ENCODE measurements at regions not wholly inside any gene's neighbourhood (a gene's known extent, or its start where the extent isn't known, plus 50 kb on each side); places are given as distances from the start of the nearest gene placed in this dataset.

GRCh38 chr4:153988492-153989363, 199.8 kb upstream of the SFRP2 start:
- DNase-seq (ENCODE audit: low read depth in 2 of 2), result no peak

- DNase-seq (ENCODE audit: low read depth in 2 of 2), result no peak
These were observed 198.4 kb upstream of the SFRP2 start for GRCh38 chr4:153987291-153987690.

- DNase-seq (ENCODE audit: low read depth in 2 of 2), result no peak
These were observed 188.1 kb upstream of the SFRP2 start for GRCh38 chr4:153976954-153977353.

GRCh38 chr4:153974452-153974851, 185.6 kb upstream of the SFRP2 start:
- no peak for DNase-seq (ENCODE audit: low read depth in 2 of 2)

GRCh38 chr4:153973942-153974341, 185.1 kb upstream of the SFRP2 start:
- no peak for DNase-seq (ENCODE audit: low read depth in 2 of 2)

- no peak for DNase-seq (ENCODE audit: low read depth in 2 of 2)
These were observed 183.0 kb upstream of the SFRP2 start for GRCh38 chr4:153971899-153972298.

- DNase-seq (ENCODE audit: low read depth in 2 of 2), result no peak
These were observed 181.3 kb upstream of the SFRP2 start for GRCh38 chr4:153970169-153970568.

GRCh38 chr4:153969542-153969941, 180.7 kb upstream of the SFRP2 start:
- DNase-seq (ENCODE audit: low read depth in 2 of 2), result no peak

GRCh38 chr4:153966641-153967040, 177.8 kb upstream of the SFRP2 start:
- no peak for DNase-seq (ENCODE audit: low read depth in 2 of 2)

- DNase-seq (ENCODE audit: low read depth in 2 of 2), result no peak
These were observed 174.3 kb upstream of the SFRP2 start for GRCh38 chr4:153963216-153963615.

GRCh38 chr4:153962311-153963039, 173.6 kb upstream of the SFRP2 start:
- no peak for DNase-seq (ENCODE audit: low read depth in 2 of 2)

- no peak for DNase-seq (ENCODE audit: low read depth in 2 of 2)
These were observed 166.4 kb upstream of the SFRP2 start for GRCh38 chr4:153955327-153955726.

- no peak for DNase-seq (ENCODE audit: low read depth in 2 of 2)
These were observed 165.8 kb upstream of the SFRP2 start for GRCh38 chr4:153954654-153955053.

- no peak for DNase-seq (ENCODE audit: low read depth in 2 of 2)
These were observed 161.5 kb upstream of the SFRP2 start for GRCh38 chr4:153950100-153950979.

GRCh38 chr4:153948041-153948440, 159.2 kb upstream of the SFRP2 start:
- DNase-seq (ENCODE audit: low read depth in 2 of 2), result no peak

GRCh38 chr4:153947124-153947523, 158.2 kb upstream of the SFRP2 start:
- no peak for DNase-seq (ENCODE audit: low read depth in 2 of 2)

- no peak for DNase-seq (ENCODE audit: low read depth in 2 of 2)
These were observed 156.8 kb upstream of the SFRP2 start for GRCh38 chr4:153945704-153946103.

- no peak for DNase-seq (ENCODE audit: low read depth in 2 of 2)
These were observed 155.0 kb upstream of the SFRP2 start for GRCh38 chr4:153943738-153944415.

- no peak for DNase-seq (ENCODE audit: low read depth in 2 of 2)
These were observed 152.0 kb upstream of the SFRP2 start for GRCh38 chr4:153940916-153941315.

GRCh38 chr4:153939570-153939969, 150.7 kb upstream of the SFRP2 start:
- no peak for DNase-seq (ENCODE audit: low read depth in 2 of 2)

- DNase-seq (ENCODE audit: low read depth in 2 of 2), result no peak
These were observed 150.1 kb upstream of the SFRP2 start for GRCh38 chr4:153938994-153939393.

GRCh38 chr4:153937289-153937688, 148.4 kb upstream of the SFRP2 start:
- no peak for DNase-seq (ENCODE audit: low read depth in 2 of 2)
